OCI-LY3 (cell line): ENCODE measurements at regions not wholly inside any gene's neighbourhood (a gene's known extent, or its start where the extent isn't known, plus 50 kb on each side); places are given as distances from the start of the nearest gene placed in this dataset.

ENCODE experiments used
- H2AFZ ChIP-seq: fragments of 200-600, 300-600 bp; shearing (Covaris generic); 2 replicates; pipeline ENCODE4 v1.6.0; 2014; ENCODE audit warnings: antibody characterized with exemption, low read depth, low read length
- H3K27ac ChIP-seq: fragments of 200-600, 300-600 bp; sonication (generic); 2 replicates; pipeline ENCODE4 v1.5.1; 2014; ENCODE audit warnings: mild to moderate bottlenecking, low read length, moderate library complexity, mixed read lengths
- H3K27me3 ChIP-seq: fragments of 200-600, 300-600 bp; sonication (generic); 2 replicates; pipeline ENCODE4 v1.6.1; 2014; ENCODE audit warnings: low read depth, low read length, mixed read lengths
- H3K36me3 ChIP-seq: fragments of 200-600, 300-600 bp; sonication (generic); replicated peaks from 2 replicates; pipeline ENCODE3; 2014; ENCODE audit warnings: low read depth, low read length, mixed read lengths
- H3K4me1 ChIP-seq: fragments of 300-600, 200-600 bp; sonication (generic); 2 replicates; pipeline ENCODE4 v1.6.1; 2014; ENCODE audit warnings: low read length, mixed read lengths
- H3K4me2 ChIP-seq: fragments of 200-600, 300-600 bp; sonication (generic); 2 replicates; pipeline ENCODE4 v1.6.1; 2014; ENCODE audit warnings: low read length, mixed read lengths
- H3K4me3 ChIP-seq: fragments of 300-600, 200-600 bp; sonication (generic); 2 replicates; pipeline ENCODE4 v1.5.1; 2014; ENCODE audit warnings: antibody characterized with exemption, mild to moderate bottlenecking, low read length, moderate library complexity
- H3K79me2 ChIP-seq: fragments of 300-600, 200-600 bp; shearing (Covaris generic); 2 replicates; pipeline ENCODE4 v1.6.1; 2014; ENCODE audit warnings: mild to moderate bottlenecking, low read length, mixed read lengths
- H3K9ac ChIP-seq: fragments of 300-600, 200-600 bp; shearing (Covaris generic); 2 replicates; pipeline ENCODE4 v1.6.0; 2014; ENCODE audit warnings: mild to moderate bottlenecking, low read length, moderate library complexity
- H3K9me3 ChIP-seq: fragments of 200-600, 300-600 bp; shearing (Covaris generic); 2 replicates; pipeline ENCODE4 v1.6.1; 2014; ENCODE audit warnings: low read length, mixed read lengths; ENCODE audit not compliant: insufficient read depth
- H4K20me1 ChIP-seq: fragments of 200-600, 300-600 bp; sonication (generic); 2 replicates; pipeline ENCODE4 v1.6.1; 2016; ENCODE audit warnings: low read length, mixed read lengths; ENCODE audit not compliant: insufficient read depth
- EZH2phosphoT487 ChIP-seq: fragments of 200-600 bp; shearing (Covaris generic); IDR thresholded peaks from 2 replicates; pipeline ENCODE4 v1.6.1; 2018; ENCODE audit warnings: antibody characterized with exemption, mixed run types, low read depth
- TF ChIP-seq, protein P1 (sequence below): fragments of 200-600, 300-600 bp; sonication (generic); IDR thresholded peaks from 2 replicates; pipeline ENCODE4 v1.5.1; 2014; ENCODE audit warnings: antibody characterized with exemption, low read length, low read depth

- no peak overlapping the region for H3K27ac ChIP-seq
- no peak overlapping the region for H3K4me3 ChIP-seq
- H3K79me2 ChIP-seq: no peaks in the 10 kb centered on the region
- H4K20me1 ChIP-seq: no peaks in the 10 kb centered on the region
- H3K4me2 ChIP-seq: no peak overlapping the region
- TF ChIP-seq, protein P1, sequence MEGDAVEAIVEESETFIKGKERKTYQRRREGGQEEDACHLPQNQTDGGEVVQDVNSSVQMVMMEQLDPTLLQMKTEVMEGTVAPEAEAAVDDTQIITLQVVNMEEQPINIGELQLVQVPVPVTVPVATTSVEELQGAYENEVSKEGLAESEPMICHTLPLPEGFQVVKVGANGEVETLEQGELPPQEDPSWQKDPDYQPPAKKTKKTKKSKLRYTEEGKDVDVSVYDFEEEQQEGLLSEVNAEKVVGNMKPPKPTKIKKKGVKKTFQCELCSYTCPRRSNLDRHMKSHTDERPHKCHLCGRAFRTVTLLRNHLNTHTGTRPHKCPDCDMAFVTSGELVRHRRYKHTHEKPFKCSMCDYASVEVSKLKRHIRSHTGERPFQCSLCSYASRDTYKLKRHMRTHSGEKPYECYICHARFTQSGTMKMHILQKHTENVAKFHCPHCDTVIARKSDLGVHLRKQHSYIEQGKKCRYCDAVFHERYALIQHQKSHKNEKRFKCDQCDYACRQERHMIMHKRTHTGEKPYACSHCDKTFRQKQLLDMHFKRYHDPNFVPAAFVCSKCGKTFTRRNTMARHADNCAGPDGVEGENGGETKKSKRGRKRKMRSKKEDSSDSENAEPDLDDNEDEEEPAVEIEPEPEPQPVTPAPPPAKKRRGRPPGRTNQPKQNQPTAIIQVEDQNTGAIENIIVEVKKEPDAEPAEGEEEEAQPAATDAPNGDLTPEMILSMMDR: no peak
- no peak for TF ChIP-seq EZH2phosphoT487
- H3K4me1 ChIP-seq: no peaks in the 10 kb centered on the region
- no peaks in the 10 kb centered on the region for H3K36me3 ChIP-seq
- H3K27me3 ChIP-seq: no peaks in the 10 kb centered on the region
- H3K9me3 ChIP-seq: no peaks in the 10 kb centered on the region
- no peak overlapping the region for H2AFZ ChIP-seq
- H3K9ac ChIP-seq: no peak overlapping the region
Measured at GRCh38 chr2:186042207-186043028, 303.8 kb downstream of the FSIP2 start.

DNA sequence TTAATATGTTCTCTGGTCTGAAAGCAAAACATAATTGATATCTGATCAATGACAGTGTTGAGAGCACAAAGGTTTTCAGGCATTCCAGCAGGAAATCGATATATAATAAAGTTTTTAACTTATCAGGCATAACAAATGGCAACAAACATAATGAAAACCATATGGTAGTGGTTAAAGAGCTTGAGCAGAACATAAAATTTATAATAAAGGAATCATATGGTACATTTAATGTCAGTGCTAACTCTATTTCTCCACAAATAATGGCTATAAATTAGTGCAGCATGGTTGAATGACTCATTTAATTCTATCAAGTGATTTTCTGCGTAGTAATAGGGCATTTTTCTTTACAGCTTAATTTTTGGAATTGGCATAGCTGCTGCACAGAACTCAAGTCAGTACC is 306.2 kb downstream of the FSIP2 start:
- H3K79me2 ChIP-seq: no peaks in the 10 kb centered on the region
- H3K4me1 ChIP-seq: no peaks in the 10 kb centered on the region
- no peak overlapping the region for H3K9ac ChIP-seq
- no peak overlapping the region for H3K27ac ChIP-seq
- no peaks in the 10 kb centered on the region for H3K27me3 ChIP-seq
- no peaks in the 10 kb centered on the region for H4K20me1 ChIP-seq
- TF ChIP-seq, protein P1: no peak
- TF ChIP-seq EZH2phosphoT487: no peak
- H2AFZ ChIP-seq: no peak overlapping the region
- H3K36me3 ChIP-seq: no peaks in the 10 kb centered on the region
- no peak overlapping the region for H3K4me3 ChIP-seq
- no peaks in the 10 kb centered on the region for H3K9me3 ChIP-seq
- H3K4me2 ChIP-seq: no peak overlapping the region

DNA sequence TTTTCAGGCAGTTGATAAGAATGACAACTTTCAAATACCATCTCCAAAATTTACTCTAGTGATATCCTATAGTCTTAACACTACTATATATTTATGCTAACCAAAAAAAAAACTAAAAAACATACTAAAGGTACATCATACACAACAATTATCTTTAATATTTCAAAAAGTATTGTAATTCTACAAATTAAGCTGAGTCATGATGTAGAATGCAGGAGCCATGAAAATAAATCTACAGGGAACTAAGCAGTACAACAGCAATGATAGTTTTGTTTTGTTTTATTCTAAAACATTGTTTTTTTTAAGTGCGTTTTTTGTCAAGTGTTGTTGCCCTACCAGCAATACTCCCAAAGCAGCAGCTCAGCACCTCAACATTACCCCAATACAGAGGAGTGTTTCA is 314.3 kb downstream of the FSIP2 start:
- no peak overlapping the region for H3K27ac ChIP-seq
- no peaks in the 10 kb centered on the region for H3K27me3 ChIP-seq
- no peaks in the 10 kb centered on the region for H3K36me3 ChIP-seq
- no peak overlapping the region for H3K9ac ChIP-seq
- no peak overlapping the region for H3K4me3 ChIP-seq
- H3K4me2 ChIP-seq: no peak overlapping the region
- no peaks in the 10 kb centered on the region for H3K4me1 ChIP-seq
- H3K79me2 ChIP-seq: no peaks in the 10 kb centered on the region
- no peaks in the 10 kb centered on the region for H4K20me1 ChIP-seq
- H2AFZ ChIP-seq: no peak overlapping the region
- TF ChIP-seq, protein P1: no peak
- TF ChIP-seq EZH2phosphoT487: no peak
- no peaks in the 10 kb centered on the region for H3K9me3 ChIP-seq

- Histone ChIP-seq H3K27ac (no peak overlapping the region), H3K36me3 (no peaks in the 10 kb centered on the region), H2AFZ (no peak overlapping the region), H3K4me2 (no peak overlapping the region), H4K20me1 (no peaks in the 10 kb centered on the region), H3K9me3 (no peaks in the 10 kb centered on the region), H3K4me3 (no peak overlapping the region), H3K4me1 (no peaks in the 10 kb centered on the region), H3K79me2 (no peaks in the 10 kb centered on the region), H3K27me3 (no peaks in the 10 kb centered on the region), H3K9ac (no peak overlapping the region)
- TF ChIP-seq EZH2phosphoT487: no peak
- TF ChIP-seq, protein P1: no peak
Measured at GRCh38 chr2:186058614-186059013, 320.0 kb downstream of the FSIP2 start.
